ENCODE measurements at regions not wholly inside any gene's neighbourhood (a gene's known extent, or its start where the extent isn't known, plus 50 kb on each side); places are given as distances from the start of the nearest gene placed in this dataset.

GRCh38 chr3:127396473-127396872 lies 108.6 kb upstream of the PRR20G start:
- DNase-seq (ENCODE audit: low spot score) = no peak

GRCh38 chr3:127395663-127396355 lies 108.0 kb upstream of the PRR20G start:
- no peak for DNase-seq (ENCODE audit: low spot score)

GRCh38 chr3:127394984-127395662 lies 107.3 kb upstream of the PRR20G start:
- no peak for DNase-seq (ENCODE audit: low spot score)

DNA sequence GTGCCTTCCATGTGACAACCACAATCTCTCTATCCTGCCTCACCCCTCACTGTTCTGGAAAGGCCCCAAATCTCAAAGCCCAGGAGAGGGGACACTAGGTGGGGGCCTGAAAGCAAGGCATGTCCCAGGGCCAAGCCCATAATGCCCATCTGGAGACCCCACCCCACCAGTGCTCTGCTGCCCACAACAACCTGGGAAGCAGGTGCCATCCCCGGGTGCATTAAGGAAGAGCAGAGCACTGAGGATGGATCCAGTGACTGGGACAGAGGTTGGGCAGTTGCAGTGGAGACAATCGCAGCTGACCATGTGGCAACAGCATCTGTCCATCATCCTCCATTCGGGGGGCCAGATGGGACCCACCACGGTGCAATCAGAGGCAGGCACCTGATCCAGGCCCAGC lies 106.2 kb upstream of the PRR20G start:
- no peak for DNase-seq (ENCODE audit: low spot score)

- no peak for DNase-seq (ENCODE audit: low spot score)
These were observed 105.4 kb upstream of the PRR20G start for GRCh38 chr3:127393131-127393820.

- DNase-seq (ENCODE audit: low spot score) = no peak
These were observed 104.3 kb upstream of the PRR20G start for GRCh38 chr3:127392156-127392490.

GRCh38 chr3:127391436-127392155 lies 103.8 kb upstream of the PRR20G start:
- DNase-seq (ENCODE audit: low spot score) = no peak

DNA sequence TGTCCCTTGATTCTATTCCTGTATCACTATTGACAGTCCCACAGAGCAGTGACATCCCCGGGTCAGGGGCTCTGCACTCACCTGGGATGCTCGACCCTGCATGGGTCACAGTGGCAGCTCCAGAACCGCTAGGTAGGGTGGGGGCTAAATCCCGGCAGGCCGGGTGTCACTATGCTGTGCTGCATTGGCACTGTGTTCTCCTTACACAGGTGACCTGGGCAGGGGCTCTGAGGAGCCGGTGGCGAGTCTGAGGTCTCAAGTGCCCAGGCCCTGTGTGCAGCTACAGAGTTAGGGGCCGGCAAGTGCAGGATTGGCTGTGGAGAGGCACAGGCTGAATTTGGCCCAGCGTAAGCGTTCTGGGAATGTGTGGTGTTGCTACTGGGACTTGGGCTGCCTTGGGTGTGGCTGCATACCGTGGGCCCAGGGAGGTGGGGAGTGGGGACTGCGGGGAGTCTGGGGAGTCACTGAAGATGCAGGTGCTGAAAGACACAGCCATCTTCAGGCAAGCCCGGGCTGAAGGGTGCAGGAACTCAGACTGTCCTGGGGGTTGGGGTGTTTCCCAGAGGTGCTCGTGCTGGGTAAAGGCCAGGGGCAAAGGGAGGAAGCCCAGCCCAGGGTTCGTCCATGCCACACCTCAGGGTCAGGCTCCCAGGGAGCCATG lies 102.6 kb upstream of the PRR20G start:
- no peak for DNase-seq (ENCODE audit: low spot score)

- DNase-seq (ENCODE audit: low spot score) = no peak
These were observed 102.1 kb upstream of the PRR20G start for GRCh38 chr3:127389913-127390312.

- DNase-seq (ENCODE audit: low spot score) = no peak
These were observed 101.6 kb upstream of the PRR20G start for GRCh38 chr3:127389420-127389819.

DNA sequence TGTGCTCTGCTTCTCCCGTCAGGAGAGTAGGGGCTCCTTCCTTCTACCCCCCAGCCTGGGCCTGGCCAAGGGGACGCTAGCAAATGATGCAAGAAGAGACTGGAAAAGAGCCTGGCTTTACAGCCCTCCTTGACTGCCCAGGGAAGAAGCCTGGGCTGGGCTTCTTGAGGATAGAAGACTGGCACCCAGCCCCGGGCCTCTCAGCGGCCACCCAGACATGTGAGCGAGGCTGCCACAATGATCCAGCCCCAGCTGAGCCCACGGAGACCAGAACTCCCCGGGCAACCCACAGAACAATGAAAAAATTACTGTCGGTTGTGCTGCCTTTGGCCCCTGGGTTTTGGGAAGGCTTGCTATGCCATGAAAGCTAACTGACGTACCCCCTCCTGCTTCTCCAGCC lies 100.6 kb upstream of the PRR20G start:
- no peak for DNase-seq (ENCODE audit: low spot score)

- DNase-seq (ENCODE audit: low spot score) = no peak
These were observed 99.8 kb upstream of the PRR20G start for GRCh38 chr3:127387556-127388153.

DNA sequence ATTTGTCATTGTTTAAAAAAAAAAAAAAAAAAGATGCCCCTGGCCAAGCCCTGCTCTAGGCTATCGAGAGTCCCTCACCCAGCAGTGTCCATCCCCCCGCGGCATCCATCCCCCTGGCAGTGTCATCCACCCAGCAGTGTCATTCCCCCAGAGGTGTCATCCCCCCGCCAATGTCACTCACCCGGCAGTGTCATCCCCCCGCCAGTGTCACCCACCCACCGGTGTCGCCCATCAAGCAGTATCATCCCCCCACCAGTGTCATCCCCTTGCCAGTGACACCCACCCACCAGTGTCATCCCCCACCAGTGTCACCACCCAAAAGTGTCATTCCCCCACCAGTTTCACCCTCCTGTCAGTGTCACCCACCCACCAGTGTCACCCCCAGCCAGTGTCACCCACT lies 99.3 kb upstream of the PRR20G start:
- DNase-seq (ENCODE audit: low spot score) = no peak

- DNase-seq (ENCODE audit: low spot score) = no peak
These were observed 98.6 kb upstream of the PRR20G start for GRCh38 chr3:127386490-127386889.

DNA sequence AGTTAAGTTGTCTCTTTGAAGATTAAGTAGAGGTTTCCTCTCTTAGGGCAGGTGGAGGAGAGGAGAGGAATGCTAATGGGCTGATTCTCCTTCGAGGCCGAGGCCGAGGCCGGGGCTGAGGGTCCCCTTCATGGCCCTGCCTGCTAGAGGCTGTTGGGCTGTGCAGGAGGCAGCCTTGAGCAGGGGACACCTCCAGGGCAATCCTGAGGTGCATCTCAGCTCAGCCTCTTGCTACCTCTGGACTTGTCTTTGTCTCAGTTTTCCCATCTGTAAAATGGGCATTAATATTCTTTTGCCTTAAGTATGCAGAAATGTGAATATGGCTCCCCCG lies 97.7 kb upstream of the PRR20G start:
- DNase-seq (ENCODE audit: low spot score) = no peak

DNA sequence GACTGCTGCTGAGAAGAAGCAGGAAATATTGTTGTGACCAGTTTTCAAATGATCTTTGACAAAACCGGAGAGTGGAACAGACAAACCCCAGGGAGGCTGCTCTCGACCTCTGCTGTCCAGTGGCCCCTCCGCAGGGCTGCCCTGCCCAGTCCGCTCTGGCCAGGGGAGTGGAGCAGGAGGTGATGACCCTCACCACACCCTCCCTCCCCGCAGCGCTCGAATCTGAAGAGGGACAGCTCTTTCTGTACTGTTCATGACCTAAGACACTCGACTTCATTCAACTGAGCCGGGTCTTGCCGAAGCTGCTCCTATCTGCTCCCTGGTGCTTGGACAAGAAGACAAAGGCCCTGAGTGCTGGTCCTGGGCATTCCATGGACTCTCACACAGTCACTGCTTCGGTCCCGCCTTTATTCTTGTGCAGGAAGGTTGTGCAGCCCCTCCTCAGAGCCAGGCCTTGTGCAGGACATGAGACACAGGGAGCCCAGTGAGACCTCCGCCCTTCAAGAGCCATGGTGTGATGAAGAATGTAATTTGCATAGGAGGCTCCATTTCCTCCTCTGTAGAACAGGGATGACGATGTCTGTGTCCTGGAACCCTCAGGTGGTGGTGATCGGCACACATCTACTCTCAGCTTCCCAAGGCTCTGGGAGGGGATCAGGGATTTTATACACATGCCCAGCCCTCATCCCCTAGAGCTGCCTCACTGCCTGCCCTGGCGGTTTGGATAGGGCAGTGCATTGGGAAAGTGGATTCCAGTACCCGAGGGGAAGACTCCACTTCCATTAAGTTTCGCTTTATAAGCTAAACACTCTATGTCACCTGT lies 97.1 kb upstream of the PRR20G start:
- no peak for DNase-seq (ENCODE audit: low spot score)

DNA sequence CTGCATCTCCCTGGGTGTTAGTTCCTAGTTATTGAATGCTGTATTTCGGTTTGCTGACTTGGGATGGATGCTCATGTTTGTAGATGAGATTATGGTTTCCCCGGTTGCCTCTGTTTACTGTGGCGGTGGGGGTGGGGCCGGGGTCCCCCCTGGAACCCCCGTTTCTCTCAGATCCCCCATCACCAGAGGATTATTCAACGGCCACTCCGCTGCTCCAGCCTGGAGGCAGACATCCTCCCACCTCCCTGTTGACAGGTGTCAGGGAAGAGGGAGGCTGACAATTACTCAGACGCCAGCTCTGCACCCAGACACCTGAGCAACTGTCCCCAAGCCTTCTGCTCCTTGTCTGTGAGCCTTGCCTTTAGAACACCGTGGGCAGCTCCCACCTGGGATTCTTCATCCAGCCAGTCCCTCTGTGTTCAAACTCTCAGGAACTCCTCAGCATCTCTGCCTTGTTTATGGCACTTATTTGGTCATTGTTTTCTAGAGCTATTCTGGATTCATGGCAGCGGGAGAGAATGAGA lies 95.9 kb upstream of the PRR20G start:
- DNase-seq (ENCODE audit: low spot score) = no peak

GRCh38 chr3:127377801-127378655 lies 90.2 kb upstream of the PRR20G start:
- no peak for DNase-seq (ENCODE audit: low spot score)

DNA sequence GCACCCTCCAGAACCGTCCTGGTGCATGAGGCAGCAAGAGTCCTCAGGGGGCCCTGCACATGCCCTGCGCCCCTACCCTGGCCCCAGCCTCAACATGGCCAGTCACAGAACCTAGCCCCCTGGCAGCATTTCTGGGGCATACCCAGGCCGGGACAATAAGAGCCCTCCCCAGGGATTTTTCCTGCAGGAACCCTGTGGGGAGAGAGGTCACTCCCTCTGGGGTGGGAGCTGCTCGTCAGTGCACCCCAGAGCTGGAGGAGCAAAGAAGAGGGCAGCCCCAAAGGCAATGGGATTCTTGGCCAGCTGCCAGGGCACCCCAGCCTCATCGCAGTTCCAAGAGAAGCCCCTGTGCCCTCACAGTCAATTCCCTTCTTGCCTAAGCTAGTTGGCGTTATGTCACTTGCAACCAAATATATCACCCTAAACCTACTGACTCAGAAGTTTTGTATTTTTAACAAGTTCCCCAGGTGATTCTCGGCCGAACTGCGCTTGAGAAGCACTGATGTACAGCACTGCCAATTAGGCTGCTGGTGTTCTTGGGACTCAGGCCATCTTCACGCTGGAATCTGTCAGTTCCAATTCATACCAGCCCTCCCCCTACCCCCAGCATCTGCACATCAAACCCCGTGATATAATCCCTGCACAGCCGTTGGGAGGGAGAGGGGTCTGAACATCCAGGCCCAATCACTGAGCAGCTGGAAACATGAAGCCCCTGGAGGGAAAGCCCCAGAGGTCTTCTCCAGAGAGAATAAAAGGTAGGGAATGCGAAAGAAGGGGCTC lies 87.5 kb upstream of the PRR20G start:
- no peak for DNase-seq (ENCODE audit: low spot score)

Data from CD4-positive, alpha-beta T cell treated with Interleukin-15 for 4 hours (primary cell).